ENCODE measurements at regions not wholly inside any gene's neighbourhood (a gene's known extent, or its start where the extent isn't known, plus 50 kb on each side); places are given as distances from the start of the nearest gene placed in this dataset.

GRCh38 chr12:17829813-17830212 is 260.2 kb downstream of the RERGL start:
- intact Hi-C loops (cut with micrococcal nuclease): no loop called here
- H3K79me2 ChIP-seq (ENCODE audit: control insufficient read depth, insufficient read depth, low read length): no peaks in the 10 kb centered on the region
- no peaks in the 10 kb centered on the region for H3K27me3 ChIP-seq (replicated peaks in 1 of 4; ENCODE audit: control extremely low read depth in 1 of 4, control insufficient read depth in 3 of 4, insufficient read depth in 4 of 4, low read length in 3 of 4)
- H3K4me3 ChIP-seq (ENCODE audit: control extremely low read depth in 1 of 5, extremely low read depth in 1 of 5, insufficient read depth in 1 of 5, low read depth in 2 of 5, low read length in 4 of 5): no peak overlapping the region
- Mint-ChIP-seq H3K27ac (no peak overlapping the region), H3K27me3 (no peaks in the 10 kb centered on the region), H3K9me3 (ENCODE audit: insufficient read depth) (no peaks in the 10 kb centered on the region), H3K4me3 (no peak overlapping the region), H3K4me1 (no peaks in the 10 kb centered on the region)
- no peak overlapping the region for H2AFZ ChIP-seq (ENCODE audit: insufficient read depth, low read depth, low read length, poor library complexity, severe bottlenecking)
- H4K20me1 ChIP-seq (ENCODE audit: control insufficient read depth, insufficient read depth, low read length, poor library complexity, severe bottlenecking): no peaks in the 10 kb centered on the region
- no CpG with 5 or more reads among the region's 1 CpG for WGBS (ENCODE audit: insufficient coverage)
- TF ChIP-seq EZH2 (IDR thresholded peaks at IDR 0.05; ENCODE audit: borderline replicate concordance, insufficient read depth, low read depth, low read length, poor library complexity, severe bottlenecking): no peak
- TF ChIP-seq, protein P1, sequence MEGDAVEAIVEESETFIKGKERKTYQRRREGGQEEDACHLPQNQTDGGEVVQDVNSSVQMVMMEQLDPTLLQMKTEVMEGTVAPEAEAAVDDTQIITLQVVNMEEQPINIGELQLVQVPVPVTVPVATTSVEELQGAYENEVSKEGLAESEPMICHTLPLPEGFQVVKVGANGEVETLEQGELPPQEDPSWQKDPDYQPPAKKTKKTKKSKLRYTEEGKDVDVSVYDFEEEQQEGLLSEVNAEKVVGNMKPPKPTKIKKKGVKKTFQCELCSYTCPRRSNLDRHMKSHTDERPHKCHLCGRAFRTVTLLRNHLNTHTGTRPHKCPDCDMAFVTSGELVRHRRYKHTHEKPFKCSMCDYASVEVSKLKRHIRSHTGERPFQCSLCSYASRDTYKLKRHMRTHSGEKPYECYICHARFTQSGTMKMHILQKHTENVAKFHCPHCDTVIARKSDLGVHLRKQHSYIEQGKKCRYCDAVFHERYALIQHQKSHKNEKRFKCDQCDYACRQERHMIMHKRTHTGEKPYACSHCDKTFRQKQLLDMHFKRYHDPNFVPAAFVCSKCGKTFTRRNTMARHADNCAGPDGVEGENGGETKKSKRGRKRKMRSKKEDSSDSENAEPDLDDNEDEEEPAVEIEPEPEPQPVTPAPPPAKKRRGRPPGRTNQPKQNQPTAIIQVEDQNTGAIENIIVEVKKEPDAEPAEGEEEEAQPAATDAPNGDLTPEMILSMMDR (IDR thresholded peaks at IDR 0.05): no peak
- H3K9ac ChIP-seq (ENCODE audit: low read length): no peak overlapping the region
- ChIA-PET POLR2A (no interaction called here), CTCF (no interaction called here)
- no peaks in the 10 kb centered on the region for H3K36me3 ChIP-seq (replicated peaks in 1 of 2; ENCODE audit: control extremely low read depth in 1 of 2, control insufficient read depth in 1 of 2, extremely low read depth in 1 of 2, insufficient read depth in 2 of 2, low read length in 1 of 2)
- no peaks in the 10 kb centered on the region for H3K4me1 ChIP-seq (ENCODE audit: control insufficient read depth in 2 of 2, insufficient read depth in 2 of 2, low read length in 2 of 2)
- no peak overlapping the region for H3K27ac ChIP-seq (ENCODE audit: low read length in 2 of 2)
- DNase-seq (no peak), ATAC-seq (ENCODE audit: low read depth) (no peak)
- H3K4me2 ChIP-seq (replicated peaks; ENCODE audit: low read depth, low read length, poor library complexity, severe bottlenecking): no peak overlapping the region
- peaks cover 0 to 4% (median 0%) of the 10 kb centered on the region in 3 donors for H3K9me3 ChIP-seq (ENCODE audit: control extremely low read depth in 1 of 3, control insufficient read depth in 2 of 3, insufficient read depth in 1 of 3, low read length in 2 of 3)

DNA sequence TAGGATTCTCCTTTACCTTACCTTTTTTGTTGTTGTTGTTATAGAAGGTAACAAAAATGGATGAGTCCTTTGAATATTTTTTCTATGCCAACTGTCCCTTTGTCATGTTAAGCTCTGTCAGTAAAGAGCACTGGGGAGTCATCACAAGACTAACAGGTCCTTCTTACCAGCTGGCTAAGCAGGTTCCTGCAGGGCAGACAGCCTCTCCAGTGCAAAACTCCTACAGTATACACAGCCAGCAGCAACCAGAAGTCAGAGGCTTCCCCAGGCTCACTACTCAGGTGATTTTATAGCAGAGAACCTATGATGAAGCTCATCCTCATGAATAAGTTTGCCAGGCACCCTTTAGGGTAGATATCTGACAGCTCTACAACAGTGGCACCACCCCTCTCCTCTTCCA is 271.1 kb downstream of the RERGL start:
- ATAC-seq (ENCODE audit: low read depth) (no peak), DNase-seq (no peak)
- Histone ChIP-seq H3K36me3 (replicated peaks in 1 of 2; ENCODE audit: control extremely low read depth in 1 of 2, control insufficient read depth in 1 of 2, extremely low read depth in 1 of 2, insufficient read depth in 2 of 2, low read length in 1 of 2) (no peaks in the 10 kb centered on the region), H3K4me1 (ENCODE audit: control insufficient read depth in 2 of 2, insufficient read depth in 2 of 2, low read length in 2 of 2) (no peaks in the 10 kb centered on the region), H2AFZ (ENCODE audit: insufficient read depth, low read depth, low read length, poor library complexity, severe bottlenecking) (no peak overlapping the region), H3K27me3 (replicated peaks in 1 of 4; ENCODE audit: control extremely low read depth in 1 of 4, control insufficient read depth in 3 of 4, insufficient read depth in 4 of 4, low read length in 3 of 4) (no peaks in the 10 kb centered on the region), H3K9ac (ENCODE audit: low read length) (no peak overlapping the region), H3K4me2 (replicated peaks; ENCODE audit: low read depth, low read length, poor library complexity, severe bottlenecking) (no peak overlapping the region), H4K20me1 (ENCODE audit: control insufficient read depth, insufficient read depth, low read length, poor library complexity, severe bottlenecking) (no peaks in the 10 kb centered on the region), H3K79me2 (ENCODE audit: control insufficient read depth, insufficient read depth, low read length) (no peaks in the 10 kb centered on the region), H3K4me3 (ENCODE audit: control extremely low read depth in 1 of 5, extremely low read depth in 1 of 5, insufficient read depth in 1 of 5, low read depth in 2 of 5, low read length in 4 of 5) (no peak overlapping the region), H3K27ac (ENCODE audit: low read length in 2 of 2) (no peak overlapping the region), H3K9me3 (ENCODE audit: control extremely low read depth in 1 of 3, control insufficient read depth in 2 of 3, insufficient read depth in 1 of 3, low read length in 2 of 3) (peaks cover 0 to 1% (median 0%) of the 10 kb centered on the region in 3 donors)
- CTCF ChIA-PET: no interaction called here
- TF ChIP-seq, protein P1 (IDR thresholded peaks at IDR 0.05): no peak
- no peak for TF ChIP-seq EZH2 (IDR thresholded peaks at IDR 0.05; ENCODE audit: borderline replicate concordance, insufficient read depth, low read depth, low read length, poor library complexity, severe bottlenecking)
- intact Hi-C loops (cut with micrococcal nuclease): no loop called here
- Mint-ChIP-seq H3K27me3 (no peaks in the 10 kb centered on the region), H3K4me3 (no peak overlapping the region), H3K9me3 (ENCODE audit: insufficient read depth) (no peaks in the 10 kb centered on the region), H3K27ac (no peak overlapping the region), H3K4me1 (no peaks in the 10 kb centered on the region)
- POLR2A ChIA-PET: no interaction called here
